ENCODE measurements at regions not wholly inside any gene's neighbourhood (a gene's known extent, or its start where the extent isn't known, plus 50 kb on each side); places are given as distances from the start of the nearest gene placed in this dataset.
"Not testable (repeated sequence)": the region's sequence is repeated elsewhere in the genome, so short reads cannot be mapped to it uniquely, and the experiment has no call there.

- not testable (repeated sequence) for H3K9me3 ChIP-seq (ENCODE audit: insufficient read depth, low read depth, low read length); H3K27me3 ChIP-seq (ENCODE audit: insufficient read depth, low read length); H2BK5ac ChIP-seq (ENCODE audit: low read depth, low read length, poor library complexity); DNase-seq; H2AK5ac ChIP-seq (ENCODE audit: low read length); H3K36me3 ChIP-seq (ENCODE audit: control insufficient read depth in 1 of 2, insufficient read depth in 2 of 2, low read length in 2 of 2); H3K4ac ChIP-seq (ENCODE audit: low read depth, low read length); H3K18ac ChIP-seq (ENCODE audit: low read length); H3K27ac ChIP-seq (ENCODE audit: low read depth, low read length); H3K9ac ChIP-seq (ENCODE audit: low read length); H4K12ac ChIP-seq (ENCODE audit: low read depth, low read length); H2BK120ac ChIP-seq (ENCODE audit: insufficient read depth, low read length, poor library complexity); H3K79me1 ChIP-seq (ENCODE audit: low read length); H4K8ac ChIP-seq (ENCODE audit: low read depth, low read length); H3K14ac ChIP-seq (ENCODE audit: low read length); H2BK12ac ChIP-seq (ENCODE audit: low read length); H3K23ac ChIP-seq (ENCODE audit: low read length); H4K91ac ChIP-seq (ENCODE audit: low read depth, low read length); H3K79me2 ChIP-seq (ENCODE audit: control insufficient read depth, insufficient read depth, low read length, poor library complexity); H3K4me2 ChIP-seq (ENCODE audit: low read length); H2AFZ ChIP-seq (ENCODE audit: insufficient read depth, low read length, poor library complexity); H3K4me1 ChIP-seq (ENCODE audit: control insufficient read depth in 1 of 2, insufficient read depth in 2 of 2, low read length in 2 of 2); H3K4me3 ChIP-seq (ENCODE audit: low read depth, low read length)
- WGBS (ENCODE audit: extremely low coverage, insufficient coverage, insufficient read length), result no CpG with 5 or more reads among the region's 7 CpGs
These were observed 158.8 kb downstream of the SPATA31A6 start for GRCh38 chr9:42342297-42342696.

GRCh38 chr9:42344508-42344907 lies 161.0 kb downstream of the SPATA31A6 start:
- no CpG with 5 or more reads among the region's 6 CpGs for WGBS (ENCODE audit: extremely low coverage, insufficient coverage, insufficient read length)
- not testable (repeated sequence) for H4K12ac ChIP-seq (ENCODE audit: low read depth, low read length); H3K18ac ChIP-seq (ENCODE audit: low read length); H3K4me1 ChIP-seq (ENCODE audit: control insufficient read depth in 1 of 2, insufficient read depth in 2 of 2, low read length in 2 of 2); H3K4me2 ChIP-seq (ENCODE audit: low read length); H3K9me3 ChIP-seq (ENCODE audit: insufficient read depth, low read depth, low read length); H2BK12ac ChIP-seq (ENCODE audit: low read length); H3K9ac ChIP-seq (ENCODE audit: low read length); H2BK5ac ChIP-seq (ENCODE audit: low read depth, low read length, poor library complexity); H3K79me2 ChIP-seq (ENCODE audit: control insufficient read depth, insufficient read depth, low read length, poor library complexity); H3K14ac ChIP-seq (ENCODE audit: low read length); H4K91ac ChIP-seq (ENCODE audit: low read depth, low read length); H3K27ac ChIP-seq (ENCODE audit: low read depth, low read length); H3K36me3 ChIP-seq (ENCODE audit: control insufficient read depth in 1 of 2, insufficient read depth in 2 of 2, low read length in 2 of 2); H4K8ac ChIP-seq (ENCODE audit: low read depth, low read length); H3K4me3 ChIP-seq (ENCODE audit: low read depth, low read length); H2AK5ac ChIP-seq (ENCODE audit: low read length); H3K23ac ChIP-seq (ENCODE audit: low read length); DNase-seq; H3K79me1 ChIP-seq (ENCODE audit: low read length); H2AFZ ChIP-seq (ENCODE audit: insufficient read depth, low read length, poor library complexity); H3K4ac ChIP-seq (ENCODE audit: low read depth, low read length); H3K27me3 ChIP-seq (ENCODE audit: insufficient read depth, low read length); H2BK120ac ChIP-seq (ENCODE audit: insufficient read depth, low read length, poor library complexity)

GRCh38 chr9:42346916-42347315 lies 163.5 kb downstream of the SPATA31A6 start:
- H3K9ac ChIP-seq (ENCODE audit: low read length); H2BK12ac ChIP-seq (ENCODE audit: low read length); H3K9me3 ChIP-seq (ENCODE audit: insufficient read depth, low read depth, low read length); H4K8ac ChIP-seq (ENCODE audit: low read depth, low read length); H3K18ac ChIP-seq (ENCODE audit: low read length); H2AFZ ChIP-seq (ENCODE audit: insufficient read depth, low read length, poor library complexity); H3K23ac ChIP-seq (ENCODE audit: low read length); H4K12ac ChIP-seq (ENCODE audit: low read depth, low read length); H2BK120ac ChIP-seq (ENCODE audit: insufficient read depth, low read length, poor library complexity); H3K79me1 ChIP-seq (ENCODE audit: low read length); H3K27me3 ChIP-seq (ENCODE audit: insufficient read depth, low read length); H4K91ac ChIP-seq (ENCODE audit: low read depth, low read length); H3K14ac ChIP-seq (ENCODE audit: low read length); H3K36me3 ChIP-seq (ENCODE audit: control insufficient read depth in 1 of 2, insufficient read depth in 2 of 2, low read length in 2 of 2); H2AK5ac ChIP-seq (ENCODE audit: low read length); H3K27ac ChIP-seq (ENCODE audit: low read depth, low read length); H3K4me1 ChIP-seq (ENCODE audit: control insufficient read depth in 1 of 2, insufficient read depth in 2 of 2, low read length in 2 of 2); H3K4ac ChIP-seq (ENCODE audit: low read depth, low read length); H3K4me3 ChIP-seq (ENCODE audit: low read depth, low read length); H3K79me2 ChIP-seq (ENCODE audit: control insufficient read depth, insufficient read depth, low read length, poor library complexity); H3K4me2 ChIP-seq (ENCODE audit: low read length); H2BK5ac ChIP-seq (ENCODE audit: low read depth, low read length, poor library complexity); DNase-seq: not testable (repeated sequence)
- WGBS (ENCODE audit: extremely low coverage, insufficient coverage, insufficient read length), result no CpG with 5 or more reads among the region's 2 CpGs

- H3K4me2 ChIP-seq (ENCODE audit: low read length); H4K8ac ChIP-seq (ENCODE audit: low read depth, low read length); H3K4me1 ChIP-seq (ENCODE audit: control insufficient read depth in 1 of 2, insufficient read depth in 2 of 2, low read length in 2 of 2); H3K27me3 ChIP-seq (ENCODE audit: insufficient read depth, low read length); H3K36me3 ChIP-seq (ENCODE audit: control insufficient read depth in 1 of 2, insufficient read depth in 2 of 2, low read length in 2 of 2); H4K12ac ChIP-seq (ENCODE audit: low read depth, low read length); H2BK120ac ChIP-seq (ENCODE audit: insufficient read depth, low read length, poor library complexity); H2BK5ac ChIP-seq (ENCODE audit: low read depth, low read length, poor library complexity); H3K18ac ChIP-seq (ENCODE audit: low read length); H3K23ac ChIP-seq (ENCODE audit: low read length); H3K79me2 ChIP-seq (ENCODE audit: control insufficient read depth, insufficient read depth, low read length, poor library complexity); H3K4ac ChIP-seq (ENCODE audit: low read depth, low read length); H3K4me3 ChIP-seq (ENCODE audit: low read depth, low read length); DNase-seq; H2AFZ ChIP-seq (ENCODE audit: insufficient read depth, low read length, poor library complexity); H2AK5ac ChIP-seq (ENCODE audit: low read length); H3K14ac ChIP-seq (ENCODE audit: low read length); H3K9me3 ChIP-seq (ENCODE audit: insufficient read depth, low read depth, low read length); H3K27ac ChIP-seq (ENCODE audit: low read depth, low read length); H3K9ac ChIP-seq (ENCODE audit: low read length); H3K79me1 ChIP-seq (ENCODE audit: low read length); H2BK12ac ChIP-seq (ENCODE audit: low read length); H4K91ac ChIP-seq (ENCODE audit: low read depth, low read length): not testable (repeated sequence)
These were observed 165.7 kb downstream of the SPATA31A6 start for GRCh38 chr9:42349181-42349580.

GRCh38 chr9:42350412-42350811 lies 167.0 kb downstream of the SPATA31A6 start:
- H4K8ac ChIP-seq (ENCODE audit: low read depth, low read length); H3K23ac ChIP-seq (ENCODE audit: low read length); H2AK5ac ChIP-seq (ENCODE audit: low read length); H3K79me2 ChIP-seq (ENCODE audit: control insufficient read depth, insufficient read depth, low read length, poor library complexity); H3K27ac ChIP-seq (ENCODE audit: low read depth, low read length); H4K12ac ChIP-seq (ENCODE audit: low read depth, low read length); H2BK120ac ChIP-seq (ENCODE audit: insufficient read depth, low read length, poor library complexity); DNase-seq; H2BK12ac ChIP-seq (ENCODE audit: low read length); H3K14ac ChIP-seq (ENCODE audit: low read length); H3K4me1 ChIP-seq (ENCODE audit: control insufficient read depth in 1 of 2, insufficient read depth in 2 of 2, low read length in 2 of 2); H4K91ac ChIP-seq (ENCODE audit: low read depth, low read length); H3K9me3 ChIP-seq (ENCODE audit: insufficient read depth, low read depth, low read length); H3K4me2 ChIP-seq (ENCODE audit: low read length); H3K36me3 ChIP-seq (ENCODE audit: control insufficient read depth in 1 of 2, insufficient read depth in 2 of 2, low read length in 2 of 2); H2AFZ ChIP-seq (ENCODE audit: insufficient read depth, low read length, poor library complexity); H3K18ac ChIP-seq (ENCODE audit: low read length); H3K4me3 ChIP-seq (ENCODE audit: low read depth, low read length); H3K9ac ChIP-seq (ENCODE audit: low read length); H3K79me1 ChIP-seq (ENCODE audit: low read length); H3K27me3 ChIP-seq (ENCODE audit: insufficient read depth, low read length); H2BK5ac ChIP-seq (ENCODE audit: low read depth, low read length, poor library complexity); H3K4ac ChIP-seq (ENCODE audit: low read depth, low read length): not testable (repeated sequence)
- WGBS (ENCODE audit: extremely low coverage, insufficient coverage, insufficient read length), result no CpG with 5 or more reads among the region's 2 CpGs
